Neural progenitor cell (in vitro differentiated cells): ENCODE measurements at regions not wholly inside any gene's neighbourhood (a gene's known extent, or its start where the extent isn't known, plus 50 kb on each side); places are given as distances from the start of the nearest gene placed in this dataset.

Experiments used
- DNase-seq: peaks from one replicate; pipeline ENCODE4 v3.0.0-alpha.2; 2016; ENCODE audit warnings: low spot score
- H2AFZ ChIP-seq: fragments of 200-600 bp; sonication (generic); replicated peaks from 2 replicates; pipeline ENCODE4 v1.6.1; 2016; ENCODE audit warnings: antibody characterized with exemption
- H3F3A ChIP-seq: fragments of 200-600 bp; sonication (generic); 2 replicates; pipeline ENCODE4 v1.6.1; 2016; ENCODE audit warnings: antibody characterized with exemption, low read depth
- H3K27ac ChIP-seq: fragments of 200-600 bp; sonication (generic); 2 replicates; pipeline ENCODE4 v1.5.1; 2016; ENCODE audit warnings: mild to moderate bottlenecking
- H3K27me3 ChIP-seq: fragments of 200-600 bp; sonication (generic); 2 replicates; pipeline ENCODE4 v1.6.1; 2016; ENCODE audit warnings: mild to moderate bottlenecking, moderate library complexity
- H3K36me3 ChIP-seq: fragments of 200-600 bp; sonication (generic); 2 replicates; pipeline ENCODE4 v1.5.1; 2016
- H3K4me1 ChIP-seq: fragments of 200-600 bp; sonication (generic); 2 replicates; pipeline ENCODE4 v1.6.1; 2016; ENCODE audit warnings: mixed run types
- H3K4me2 ChIP-seq: fragments of 200-600 bp; sonication (generic); 2 replicates; pipeline ENCODE4 v1.6.1; 2016
- H3K4me3 ChIP-seq: fragments of 200-600 bp; sonication (generic); 2 replicates; pipeline ENCODE4 v1.5.1; 2016
- H3K79me2 ChIP-seq: fragments of 200-600 bp; sonication (generic); 2 replicates; pipeline ENCODE4 v1.6.1; 2016; ENCODE audit warnings: low read depth
- H3K9ac ChIP-seq: fragments of 200-600 bp; sonication (generic); 2 replicates; pipeline ENCODE4 v1.6.1; 2016
- H3K9me3 ChIP-seq: fragments of 200-600 bp; sonication (generic); 2 replicates; pipeline ENCODE4 v1.5.1; 2016; ENCODE audit warnings: low read depth
- H4K20me1 ChIP-seq: fragments of 200-600 bp; sonication (generic); 2 replicates; pipeline ENCODE4 v1.6.1; 2016; ENCODE audit warnings: low read depth
- H3K27ac Mint-ChIP-seq: 3 replicates; pipeline ENCODE4 v1.8.0; 2021; ENCODE audit warnings: mixed read lengths
- H3K27me3 Mint-ChIP-seq: 2 replicates; pipeline ENCODE4 v1.8.0; 2022; ENCODE audit warnings: low read depth, mild to moderate bottlenecking, inconsistent platforms, moderate library complexity, mixed read lengths; ENCODE audit not compliant: insufficient read depth
- H3K36me3 Mint-ChIP-seq: 3 replicates; pipeline ENCODE4 v1.8.0; 2021; ENCODE audit warnings: mixed read lengths
- H3K4me1 Mint-ChIP-seq: 3 replicates; pipeline ENCODE4 v1.8.0; 2021; ENCODE audit warnings: mixed read lengths
- H3K4me3 Mint-ChIP-seq: 3 replicates; pipeline ENCODE4 v1.8.0; 2021; ENCODE audit warnings: mild to moderate bottlenecking, moderate library complexity, mixed read lengths
- H3K9me3 Mint-ChIP-seq: 3 replicates; pipeline ENCODE4 v1.8.0; 2020; ENCODE audit warnings: mixed read lengths
- EZH2 ChIP-seq: fragments of 200-600 bp; sonication (generic); IDR thresholded peaks from 2 replicates; pipeline ENCODE4 v1.6.1; 2017; ENCODE audit warnings: antibody characterized with exemption, mild to moderate bottlenecking, moderate library complexity
- EZH2phosphoT487 ChIP-seq: fragments of 200-600 bp; sonication (generic); IDR thresholded peaks from 2 replicates; pipeline ENCODE4 v1.6.1; 2017; ENCODE audit warnings: antibody characterized with exemption
- TF ChIP-seq, protein P1 (sequence below): fragments of 200-600 bp; sonication (generic); IDR thresholded peaks from 2 replicates; pipeline ENCODE4 v1.5.1; 2017; ENCODE audit warnings: antibody characterized with exemption, mild to moderate bottlenecking

DNA sequence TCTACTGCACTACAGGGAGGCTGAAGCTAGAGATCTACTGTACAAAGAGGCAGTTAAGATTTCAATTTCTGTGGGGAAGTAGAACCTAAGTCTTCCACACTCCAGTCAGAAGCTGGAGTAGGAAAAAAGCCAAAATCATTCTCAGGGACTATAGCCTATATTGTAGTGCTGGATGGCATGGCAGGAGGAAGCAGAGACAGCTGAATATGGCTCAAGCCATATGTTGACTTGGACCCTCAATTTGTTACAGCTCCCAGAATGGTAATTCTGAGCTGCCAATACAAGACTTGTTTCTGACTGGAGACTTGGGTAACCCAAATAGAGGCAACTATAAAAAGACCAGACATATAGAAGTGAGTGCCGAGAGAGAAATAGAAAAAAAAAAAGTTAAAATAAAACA, 200.6 kb downstream of the PTBP2 start:
- peaks cover 13% of the 10 kb centered on the region for H3K9me3 ChIP-seq
- peaks cover 3% of the 10 kb centered on the region for H3K4me1 ChIP-seq
- H2AFZ ChIP-seq, result no peak overlapping the region
- H3K27me3 ChIP-seq, result no peaks in the 10 kb centered on the region
- Mint-ChIP-seq H3K4me3 (no peak overlapping the region), H3K4me1 (peaks cover 3% of the 10 kb centered on the region), H3K36me3 (peaks cover 2% of the 10 kb centered on the region), H3K9me3 (peaks cover 29% of the 10 kb centered on the region), H3K27ac (no peak overlapping the region), H3K27me3 (no peaks in the 10 kb centered on the region)
- H3K27ac ChIP-seq, result no peak overlapping the region
- no peak overlapping the region for H3K9ac ChIP-seq
- H3K4me3 ChIP-seq, result no peak overlapping the region
- DNase-seq, result no peak
- TF ChIP-seq EZH2phosphoT487 (no peak), EZH2 (no peak)
- TF ChIP-seq, protein P1, sequence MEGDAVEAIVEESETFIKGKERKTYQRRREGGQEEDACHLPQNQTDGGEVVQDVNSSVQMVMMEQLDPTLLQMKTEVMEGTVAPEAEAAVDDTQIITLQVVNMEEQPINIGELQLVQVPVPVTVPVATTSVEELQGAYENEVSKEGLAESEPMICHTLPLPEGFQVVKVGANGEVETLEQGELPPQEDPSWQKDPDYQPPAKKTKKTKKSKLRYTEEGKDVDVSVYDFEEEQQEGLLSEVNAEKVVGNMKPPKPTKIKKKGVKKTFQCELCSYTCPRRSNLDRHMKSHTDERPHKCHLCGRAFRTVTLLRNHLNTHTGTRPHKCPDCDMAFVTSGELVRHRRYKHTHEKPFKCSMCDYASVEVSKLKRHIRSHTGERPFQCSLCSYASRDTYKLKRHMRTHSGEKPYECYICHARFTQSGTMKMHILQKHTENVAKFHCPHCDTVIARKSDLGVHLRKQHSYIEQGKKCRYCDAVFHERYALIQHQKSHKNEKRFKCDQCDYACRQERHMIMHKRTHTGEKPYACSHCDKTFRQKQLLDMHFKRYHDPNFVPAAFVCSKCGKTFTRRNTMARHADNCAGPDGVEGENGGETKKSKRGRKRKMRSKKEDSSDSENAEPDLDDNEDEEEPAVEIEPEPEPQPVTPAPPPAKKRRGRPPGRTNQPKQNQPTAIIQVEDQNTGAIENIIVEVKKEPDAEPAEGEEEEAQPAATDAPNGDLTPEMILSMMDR, result no peak
- no peak overlapping the region for H3K4me2 ChIP-seq
- no peaks in the 10 kb centered on the region for H3K36me3 ChIP-seq
- H3F3A ChIP-seq, result peaks cover 3% of the 10 kb centered on the region
- no peaks in the 10 kb centered on the region for H3K79me2 ChIP-seq
- no peaks in the 10 kb centered on the region for H4K20me1 ChIP-seq

DNA sequence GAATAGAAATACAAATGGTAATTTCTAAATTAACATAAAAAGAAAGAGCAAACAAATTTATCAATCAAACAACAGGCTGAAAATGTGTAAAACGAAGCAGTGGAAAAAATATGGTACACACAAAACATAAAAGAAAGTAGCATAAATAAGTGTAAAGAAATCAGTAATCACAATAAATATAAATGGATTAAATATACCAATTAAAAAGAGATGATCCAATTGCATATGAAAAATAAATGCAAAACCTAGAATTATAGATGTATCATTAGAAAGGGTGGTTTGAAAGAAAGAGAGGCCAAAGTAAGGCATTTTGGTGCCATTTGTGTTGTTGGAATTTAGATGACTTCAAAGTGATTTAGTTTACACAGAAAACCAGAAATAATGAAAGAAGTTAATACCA, 202.2 kb downstream of the PTBP2 start:
- Mint-ChIP-seq H3K4me1 (peaks cover 3% of the 10 kb centered on the region), H3K4me3 (no peak overlapping the region), H3K27ac (no peak overlapping the region), H3K27me3 (no peaks in the 10 kb centered on the region), H3K36me3 (peaks cover 5% of the 10 kb centered on the region), H3K9me3 (peaks cover 37% of the 10 kb centered on the region)
- Histone ChIP-seq H3F3A (peaks cover 3% of the 10 kb centered on the region), H4K20me1 (no peaks in the 10 kb centered on the region), H3K36me3 (no peaks in the 10 kb centered on the region), H2AFZ (no peak overlapping the region), H3K27me3 (no peaks in the 10 kb centered on the region), H3K79me2 (no peaks in the 10 kb centered on the region), H3K9ac (no peak overlapping the region), H3K4me1 (peaks cover 6% of the 10 kb centered on the region), H3K9me3 (peaks cover 13% of the 10 kb centered on the region), H3K4me2 (no peak overlapping the region), H3K27ac (no peak overlapping the region), H3K4me3 (no peak overlapping the region)
- TF ChIP-seq EZH2phosphoT487 (no peak), EZH2 (no peak)
- TF ChIP-seq, protein P1, result no peak
- DNase-seq, result no peak

DNA sequence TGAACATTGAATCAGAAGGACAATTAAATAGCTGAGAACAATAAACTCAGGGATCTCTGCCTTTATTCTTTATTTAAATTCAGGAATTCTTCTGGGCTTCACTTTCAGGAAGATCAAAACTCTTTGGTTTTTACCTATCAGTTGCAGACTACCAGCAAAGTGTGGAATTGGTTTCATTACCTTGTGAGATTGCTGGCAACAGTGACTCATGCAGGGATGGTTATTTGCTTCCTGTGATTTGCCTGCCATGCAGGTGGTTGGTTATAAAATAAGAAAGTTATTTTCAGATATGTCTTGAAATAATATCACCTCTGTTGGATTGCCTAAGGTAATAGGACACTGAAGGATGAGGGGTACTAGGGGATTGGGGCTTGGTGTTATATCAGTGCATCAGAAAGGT, 204.6 kb downstream of the PTBP2 start:
- no peak overlapping the region for H3K4me3 Mint-ChIP-seq
- Histone ChIP-seq H3K4me1 (peaks cover 6% of the 10 kb centered on the region), H3K36me3 (no peaks in the 10 kb centered on the region), H3K4me2 (no peak overlapping the region), H3K9me3 (peaks cover 13% of the 10 kb centered on the region), H4K20me1 (no peaks in the 10 kb centered on the region), H3F3A (no peaks in the 10 kb centered on the region), H3K27ac (no peak overlapping the region), H3K79me2 (no peaks in the 10 kb centered on the region), H3K4me3 (no peak overlapping the region), H3K27me3 (no peaks in the 10 kb centered on the region), H2AFZ (no peak overlapping the region), H3K9ac (no peak overlapping the region)
- peaks cover 3% of the 10 kb centered on the region for H3K4me1 Mint-ChIP-seq
- no peak for DNase-seq
- no peak overlapping the region for H3K27ac Mint-ChIP-seq
- H3K36me3 Mint-ChIP-seq, result peaks cover 5% of the 10 kb centered on the region
- peaks cover 3% of the 10 kb centered on the region for H3K27me3 Mint-ChIP-seq
- TF ChIP-seq EZH2phosphoT487 (no peak), EZH2 (no peak)
- TF ChIP-seq, protein P1, result no peak
- peaks cover 38% of the 10 kb centered on the region for H3K9me3 Mint-ChIP-seq
